ENCODE measurements at regions not wholly inside any gene's neighbourhood (a gene's known extent, or its start where the extent isn't known, plus 50 kb on each side); places are given as distances from the start of the nearest gene placed in this dataset.

DNA sequence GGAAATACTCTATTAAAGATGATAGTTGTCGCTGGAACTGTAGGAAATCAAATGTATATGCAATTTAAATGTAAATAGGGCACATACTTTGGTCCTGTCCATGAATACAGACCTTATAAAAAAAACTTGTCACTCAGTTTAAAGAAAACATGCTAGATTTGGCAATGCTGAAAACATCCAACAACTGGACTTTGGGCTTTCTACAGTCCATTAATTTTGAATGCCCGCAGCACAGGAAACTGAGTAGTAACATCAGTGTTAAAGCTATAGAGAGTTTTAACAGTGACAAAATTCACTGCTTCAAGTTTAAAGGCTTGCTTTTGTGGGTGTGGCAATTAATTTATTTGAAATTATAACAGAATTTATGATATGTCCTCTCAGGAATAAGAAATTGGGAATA is 578.4 kb downstream of the TRIML1 start:
- Histone ChIP-seq H3K9me3 (ENCODE audit: control insufficient read depth, insufficient read depth, low read depth, low read length) (no peaks in the 10 kb centered on the region), H3K4me1 (ENCODE audit: control insufficient read depth, insufficient read depth, low read length) (no peaks in the 10 kb centered on the region), H3K4me3 (ENCODE audit: low read depth, low read length) (no peak overlapping the region), H3K27ac (ENCODE audit: extremely low read depth, low read depth, low read length) (no peak overlapping the region), H3K36me3 (ENCODE audit: control insufficient read depth in 2 of 2, insufficient read depth in 1 of 2, low read length in 2 of 2) (no peaks in the 10 kb centered on the region)
- ChIA-PET CTCF (no interaction called here), POLR2A (no interaction called here)
- TF ChIP-seq, protein P1, sequence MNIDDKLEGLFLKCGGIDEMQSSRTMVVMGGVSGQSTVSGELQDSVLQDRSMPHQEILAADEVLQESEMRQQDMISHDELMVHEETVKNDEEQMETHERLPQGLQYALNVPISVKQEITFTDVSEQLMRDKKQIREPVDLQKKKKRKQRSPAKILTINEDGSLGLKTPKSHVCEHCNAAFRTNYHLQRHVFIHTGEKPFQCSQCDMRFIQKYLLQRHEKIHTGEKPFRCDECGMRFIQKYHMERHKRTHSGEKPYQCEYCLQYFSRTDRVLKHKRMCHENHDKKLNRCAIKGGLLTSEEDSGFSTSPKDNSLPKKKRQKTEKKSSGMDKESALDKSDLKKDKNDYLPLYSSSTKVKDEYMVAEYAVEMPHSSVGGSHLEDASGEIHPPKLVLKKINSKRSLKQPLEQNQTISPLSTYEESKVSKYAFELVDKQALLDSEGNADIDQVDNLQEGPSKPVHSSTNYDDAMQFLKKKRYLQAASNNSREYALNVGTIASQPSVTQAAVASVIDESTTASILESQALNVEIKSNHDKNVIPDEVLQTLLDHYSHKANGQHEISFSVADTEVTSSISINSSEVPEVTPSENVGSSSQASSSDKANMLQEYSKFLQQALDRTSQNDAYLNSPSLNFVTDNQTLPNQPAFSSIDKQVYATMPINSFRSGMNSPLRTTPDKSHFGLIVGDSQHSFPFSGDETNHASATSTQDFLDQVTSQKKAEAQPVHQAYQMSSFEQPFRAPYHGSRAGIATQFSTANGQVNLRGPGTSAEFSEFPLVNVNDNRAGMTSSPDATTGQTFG (tag by site-specific recombination; IDR thresholded peaks at IDR 0.05; ENCODE audit: borderline replicate concordance) = no peak
- no peak for TF ChIP-seq MEIS1 (CRISPR knock-in tag; IDR thresholded peaks at IDR 0.05; ENCODE audit: borderline replicate concordance)
- no peak for TF ChIP-seq ZNF501 (tag by site-specific recombination; IDR thresholded peaks at IDR 0.05)
- TF ChIP-seq ZBTB17 (tag by site-specific recombination; IDR thresholded peaks at IDR 0.05) = no peak
- no peak for TF ChIP-seq ZBTB8A (tag by site-specific recombination; IDR thresholded peaks at IDR 0.05)
- TF ChIP-seq, protein P2, sequence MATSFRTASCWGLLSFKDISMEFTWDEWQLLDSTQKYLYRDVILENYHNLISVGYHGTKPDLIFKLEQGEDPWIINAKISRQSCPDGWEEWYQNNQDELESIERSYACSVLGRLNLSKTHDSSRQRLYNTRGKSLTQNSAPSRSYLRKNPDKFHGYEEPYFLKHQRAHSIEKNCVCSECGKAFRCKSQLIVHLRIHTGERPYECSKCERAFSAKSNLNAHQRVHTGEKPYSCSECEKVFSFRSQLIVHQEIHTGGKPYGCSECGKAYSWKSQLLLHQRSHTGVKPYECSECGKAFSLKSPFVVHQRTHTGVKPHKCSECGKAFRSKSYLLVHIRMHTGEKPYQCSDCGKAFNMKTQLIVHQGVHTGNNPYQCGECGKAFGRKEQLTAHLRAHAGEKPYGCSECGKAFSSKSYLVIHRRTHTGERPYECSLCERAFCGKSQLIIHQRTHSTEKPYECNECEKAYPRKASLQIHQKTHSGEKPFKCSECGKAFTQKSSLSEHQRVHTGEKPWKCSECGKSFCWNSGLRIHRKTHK (tag by site-specific recombination; IDR thresholded peaks at IDR 0.05) = no peak
- TF ChIP-seq ZNF23 (tag by site-specific recombination; IDR thresholded peaks at IDR 0.05; ENCODE audit: borderline replicate concordance) = no peak
- no peak for TF ChIP-seq ZNF211 (tag by site-specific recombination; IDR thresholded peaks at IDR 0.05; ENCODE audit: low read depth)
- TF ChIP-seq ZNF174 (tag by site-specific recombination; IDR thresholded peaks at IDR 0.05) = no peak
- no peak for TF ChIP-seq ZNF221 (tag by site-specific recombination; IDR thresholded peaks at IDR 0.05; ENCODE audit: borderline replicate concordance)
- no peak for TF ChIP-seq ZNF354C (tag by site-specific recombination; IDR thresholded peaks at IDR 0.05; ENCODE audit: borderline replicate concordance, low read depth)
- no peak for TF ChIP-seq REPIN1 (tag by site-specific recombination; IDR thresholded peaks at IDR 0.05; ENCODE audit: low read depth)
- TF ChIP-seq ZNF398 (tag by site-specific recombination; IDR thresholded peaks at IDR 0.05) = no peak
- TF ChIP-seq YY2 (tag by site-specific recombination; IDR thresholded peaks at IDR 0.05) = no peak
- TF ChIP-seq ZNF138 (tag by site-specific recombination; IDR thresholded peaks at IDR 0.05; ENCODE audit: borderline replicate concordance) = no peak
- no peak for TF ChIP-seq ZNF132 (tag by site-specific recombination; IDR thresholded peaks at IDR 0.05; ENCODE audit: borderline replicate concordance)
- TF ChIP-seq ZNF571 (tag by site-specific recombination; IDR thresholded peaks at IDR 0.05) = no peak
- no peak for TF ChIP-seq ZNF580 (tag by site-specific recombination; IDR thresholded peaks at IDR 0.05)
- TF ChIP-seq BCL11A (tag by site-specific recombination; IDR thresholded peaks at IDR 0.05; ENCODE audit: low read depth) = no peak

DNA sequence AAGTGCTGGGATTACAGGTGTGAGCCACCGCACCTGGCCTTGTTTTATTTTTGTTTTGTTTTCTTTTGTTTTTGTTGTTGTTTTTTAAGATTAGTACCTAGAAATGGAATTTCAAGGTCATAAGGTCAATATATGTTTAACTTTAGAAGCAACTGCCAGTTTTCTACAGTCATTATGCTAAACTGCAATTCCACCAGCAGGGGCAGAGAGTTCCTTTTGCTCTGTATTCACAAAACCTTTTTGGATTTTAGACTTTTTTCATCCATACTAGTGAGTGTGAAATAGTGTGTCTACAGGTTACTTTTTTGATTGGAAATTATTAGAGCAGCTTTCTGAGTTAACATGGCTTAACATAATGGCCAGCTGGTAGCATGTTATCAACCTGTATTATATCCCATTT is 580.6 kb downstream of the TRIML1 start:
- H3K36me3 ChIP-seq (ENCODE audit: control insufficient read depth in 2 of 2, insufficient read depth in 1 of 2, low read length in 2 of 2) = no peaks in the 10 kb centered on the region
- H3K27ac ChIP-seq (ENCODE audit: extremely low read depth, low read depth, low read length) = no peak overlapping the region
- CTCF ChIA-PET = no interaction called here
- H3K4me1 ChIP-seq (ENCODE audit: control insufficient read depth, insufficient read depth, low read length) = no peaks in the 10 kb centered on the region
- H3K4me3 ChIP-seq (ENCODE audit: low read depth, low read length) = no peak overlapping the region
- H3K9me3 ChIP-seq (ENCODE audit: control insufficient read depth, insufficient read depth, low read depth, low read length) = no peaks in the 10 kb centered on the region
- POLR2A ChIA-PET = no interaction called here
- no peak for TF ChIP-seq ZNF555 (tag by site-specific recombination; conservative IDR thresholded peaks at IDR 0.05)
- TF ChIP-seq ZNF600 (tag by site-specific recombination; IDR thresholded peaks at IDR 0.05) = no peak
- TF ChIP-seq ZNF580 (tag by site-specific recombination; IDR thresholded peaks at IDR 0.05) = no peak
- TF ChIP-seq TSHZ1 (tag by site-specific recombination; IDR thresholded peaks at IDR 0.05; ENCODE audit: borderline replicate concordance) = no peak
- no peak for TF ChIP-seq FEZF1 (tag by site-specific recombination; IDR thresholded peaks at IDR 0.05)
- TF ChIP-seq INSM2 (tag by site-specific recombination; IDR thresholded peaks at IDR 0.05) = no peak
